ENCODE measurements at regions not wholly inside any gene's neighbourhood (a gene's known extent, or its start where the extent isn't known, plus 50 kb on each side); places are given as distances from the start of the nearest gene placed in this dataset.

DNA sequence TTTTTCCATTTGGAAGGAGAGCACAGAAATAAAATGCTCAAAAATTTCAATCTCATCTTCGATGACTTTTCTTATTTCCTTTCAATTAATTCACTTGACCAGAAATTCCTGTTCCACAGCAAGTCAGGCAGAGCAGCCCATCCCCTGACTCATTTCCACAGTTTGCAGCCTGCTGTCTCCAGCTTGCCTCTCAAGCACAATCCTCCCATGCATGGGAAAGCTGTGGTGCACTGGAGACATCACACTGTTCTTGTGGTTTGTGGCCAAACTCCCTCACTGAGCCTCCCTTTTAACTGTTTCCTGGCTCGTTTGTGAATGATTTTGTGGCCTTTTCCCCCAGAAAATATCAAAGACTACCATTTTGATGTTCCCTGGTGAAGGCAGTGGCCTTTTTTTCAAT is 114.0 kb upstream of the ENPEP start:
- TF ChIP-seq, protein P1, sequence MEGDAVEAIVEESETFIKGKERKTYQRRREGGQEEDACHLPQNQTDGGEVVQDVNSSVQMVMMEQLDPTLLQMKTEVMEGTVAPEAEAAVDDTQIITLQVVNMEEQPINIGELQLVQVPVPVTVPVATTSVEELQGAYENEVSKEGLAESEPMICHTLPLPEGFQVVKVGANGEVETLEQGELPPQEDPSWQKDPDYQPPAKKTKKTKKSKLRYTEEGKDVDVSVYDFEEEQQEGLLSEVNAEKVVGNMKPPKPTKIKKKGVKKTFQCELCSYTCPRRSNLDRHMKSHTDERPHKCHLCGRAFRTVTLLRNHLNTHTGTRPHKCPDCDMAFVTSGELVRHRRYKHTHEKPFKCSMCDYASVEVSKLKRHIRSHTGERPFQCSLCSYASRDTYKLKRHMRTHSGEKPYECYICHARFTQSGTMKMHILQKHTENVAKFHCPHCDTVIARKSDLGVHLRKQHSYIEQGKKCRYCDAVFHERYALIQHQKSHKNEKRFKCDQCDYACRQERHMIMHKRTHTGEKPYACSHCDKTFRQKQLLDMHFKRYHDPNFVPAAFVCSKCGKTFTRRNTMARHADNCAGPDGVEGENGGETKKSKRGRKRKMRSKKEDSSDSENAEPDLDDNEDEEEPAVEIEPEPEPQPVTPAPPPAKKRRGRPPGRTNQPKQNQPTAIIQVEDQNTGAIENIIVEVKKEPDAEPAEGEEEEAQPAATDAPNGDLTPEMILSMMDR (IDR thresholded peaks at IDR 0.05) = no peak
- TF ChIP-seq ZFX (IDR thresholded peaks at IDR 0.05; ENCODE audit: borderline replicate concordance) = no peak

Measured in 22Rv1 (cell line).